Right lobe of liver (tissue), 4 donors: ENCODE measurements at regions not wholly inside any gene's neighbourhood (a gene's known extent, or its start where the extent isn't known, plus 50 kb on each side); places are given as distances from the start of the nearest gene placed in this dataset.

Experiments used
- POLR2A ChIP-seq: fragments of 450-650 bp; IDR thresholded peaks from one replicate; pipeline ENCODE4 v1.6.1; 2017; ENCODE audit warnings: antibody characterized with exemption, mild to moderate bottlenecking
- TF ChIP-seq, protein P1 (sequence below), 4 donors: fragments of 200-600 bp in 3 of 4; fragments of 450-650 bp in 1 of 4; IDR thresholded peaks; one replicate each; pipeline versions ENCODE4 v1.5.1 to v1.8.0; 2016 to 2022; ENCODE audit warnings: antibody characterized with exemption in 4 of 4, mild to moderate bottlenecking in 2 of 4
- donor health status: DM: no; HTN: no; CAD: no.
- donor health status: DM: no; HTN: no; CAD: no.
- donor health status: DM: no; HTN: yes; CAD: no.

DNA sequence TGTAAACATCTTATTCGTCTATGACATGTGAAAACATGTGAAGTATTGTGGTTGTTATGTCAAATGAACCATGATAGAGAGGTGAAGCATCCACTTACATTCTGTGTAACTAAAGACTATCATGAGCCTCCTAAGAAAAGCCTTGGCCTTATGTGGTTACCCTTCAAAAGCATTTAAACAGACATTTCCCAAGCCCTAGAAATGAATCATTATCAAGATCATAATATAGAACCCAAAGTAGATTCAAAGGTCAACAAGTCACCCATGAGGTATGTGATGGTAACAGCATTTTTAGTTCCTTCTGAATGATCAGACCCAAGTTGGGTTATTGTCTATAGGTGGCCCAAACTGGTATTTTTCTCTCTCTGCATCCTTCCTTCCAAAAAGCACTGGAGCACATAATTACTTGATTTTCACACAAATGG lies 408.0 kb downstream of the TBL1XR1 start:
- TF ChIP-seq, protein P1, sequence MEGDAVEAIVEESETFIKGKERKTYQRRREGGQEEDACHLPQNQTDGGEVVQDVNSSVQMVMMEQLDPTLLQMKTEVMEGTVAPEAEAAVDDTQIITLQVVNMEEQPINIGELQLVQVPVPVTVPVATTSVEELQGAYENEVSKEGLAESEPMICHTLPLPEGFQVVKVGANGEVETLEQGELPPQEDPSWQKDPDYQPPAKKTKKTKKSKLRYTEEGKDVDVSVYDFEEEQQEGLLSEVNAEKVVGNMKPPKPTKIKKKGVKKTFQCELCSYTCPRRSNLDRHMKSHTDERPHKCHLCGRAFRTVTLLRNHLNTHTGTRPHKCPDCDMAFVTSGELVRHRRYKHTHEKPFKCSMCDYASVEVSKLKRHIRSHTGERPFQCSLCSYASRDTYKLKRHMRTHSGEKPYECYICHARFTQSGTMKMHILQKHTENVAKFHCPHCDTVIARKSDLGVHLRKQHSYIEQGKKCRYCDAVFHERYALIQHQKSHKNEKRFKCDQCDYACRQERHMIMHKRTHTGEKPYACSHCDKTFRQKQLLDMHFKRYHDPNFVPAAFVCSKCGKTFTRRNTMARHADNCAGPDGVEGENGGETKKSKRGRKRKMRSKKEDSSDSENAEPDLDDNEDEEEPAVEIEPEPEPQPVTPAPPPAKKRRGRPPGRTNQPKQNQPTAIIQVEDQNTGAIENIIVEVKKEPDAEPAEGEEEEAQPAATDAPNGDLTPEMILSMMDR (IDR thresholded peaks at IDR 0.05), result no peak
- TF ChIP-seq POLR2A, result no peak
